Uterus (tissue), 2 donors: ENCODE measurements at regions not wholly inside any gene's neighbourhood (a gene's known extent, or its start where the extent isn't known, plus 50 kb on each side); places are given as distances from the start of the nearest gene placed in this dataset.

ENCODE experiments used
- CTCF ChIP-seq, 4 experiments: fragments of 200-600 bp in 2 of 4; fragments of 450-650 bp in 2 of 4; sonication (generic) in 2 of 4; IDR thresholded peaks; one replicate each; pipeline ENCODE4 v1.5.1; 2016 to 2019; ENCODE audit warnings: antibody characterized with exemption in 4 of 4, mild to moderate bottlenecking in 2 of 4, moderate library complexity in 1 of 4
- POLR2A ChIP-seq, 2 donors: fragments of 450-650 bp; IDR thresholded peaks; one replicate each; pipeline ENCODE4 v1.6.1; 2016; ENCODE audit warnings: antibody characterized with exemption in 2 of 2, mild to moderate bottlenecking in 1 of 2, moderate library complexity in 1 of 2

- no peak for TF ChIP-seq CTCF (IDR thresholded peaks at IDR 0.05)
- no peak for TF ChIP-seq POLR2A (IDR thresholded peaks at IDR 0.05)
These were observed 199.1 kb upstream of the ZNF618 start for GRCh38 chr9:113677057-113677456.
